MM.1S (cell line): ENCODE measurements at regions not wholly inside any gene's neighbourhood (a gene's known extent, or its start where the extent isn't known, plus 50 kb on each side); places are given as distances from the start of the nearest gene placed in this dataset.

Experiments used
- DNase-seq: peaks from one replicate; pipeline ENCODE4 v3.0.0-alpha.2; 2015
- H2AFZ ChIP-seq: fragments of 300-600 bp; sonication (generic); 2 replicates; pipeline ENCODE4 v1.6.0; 2016; ENCODE audit warnings: antibody characterized with exemption, low read length
- H3F3A ChIP-seq: fragments of 300-600 bp; sonication (generic); 2 replicates; pipeline ENCODE4 v1.6.1; 2016; ENCODE audit warnings: mild to moderate bottlenecking, antibody characterized with exemption, low read length, moderate library complexity, mixed read lengths; ENCODE audit not compliant: insufficient read depth
- H3K27ac ChIP-seq: fragments of 300-600 bp; sonication (generic); 2 replicates; pipeline ENCODE4 v1.5.1; 2016; ENCODE audit warnings: mild to moderate bottlenecking, low read length
- H3K27me3 ChIP-seq: fragments of 300-600 bp; sonication (generic); replicated peaks from 2 replicates; pipeline ENCODE4 v1.6.0; 2016; ENCODE audit warnings: low read length; ENCODE audit not compliant: insufficient read depth
- H3K36me3 ChIP-seq: fragments of 300-600 bp; sonication (generic); replicated peaks from 2 replicates; pipeline ENCODE4 v1.6.1; 2016; ENCODE audit warnings: mild to moderate bottlenecking, low read length, mixed read lengths; ENCODE audit not compliant: insufficient read depth
- H3K4me1 ChIP-seq: fragments of 300-600 bp; sonication (generic); 2 replicates; pipeline ENCODE4 v1.6.1; 2016; ENCODE audit warnings: low read length, mixed read lengths
- H3K4me2 ChIP-seq: fragments of 300-600 bp; sonication (generic); 2 replicates; pipeline ENCODE4 v1.6.0; 2016; ENCODE audit warnings: low read depth, low read length
- H3K4me3 ChIP-seq: fragments of 300-600 bp; sonication (generic); 2 replicates; pipeline ENCODE4 v1.5.1; 2016; ENCODE audit warnings: low read length, mixed read lengths
- H3K79me2 ChIP-seq: fragments of 300-600 bp; sonication (generic); 2 replicates; pipeline ENCODE4 v1.6.1; 2016; ENCODE audit warnings: mixed run types, low read length, mixed read lengths
- H3K9ac ChIP-seq: fragments of 300-600 bp; sonication (generic); 2 replicates; pipeline ENCODE4 v1.6.1; 2016; ENCODE audit warnings: low read length, mixed read lengths
- H3K9me2 ChIP-seq: fragments of 300-600 bp; sonication (generic); replicated peaks from 2 replicates; pipeline ENCODE4 v1.6.1; 2016; ENCODE audit warnings: mild to moderate bottlenecking, low read length, mixed read lengths; ENCODE audit not compliant: insufficient read depth
- H3K9me3 ChIP-seq: fragments of 300-600 bp; sonication (generic); replicated peaks from 2 replicates; pipeline ENCODE4 v1.6.1; 2016; ENCODE audit warnings: mild to moderate bottlenecking, low read length, mixed read lengths; ENCODE audit not compliant: insufficient read depth
- H4K20me1 ChIP-seq: fragments of 300-600 bp; sonication (generic); 2 replicates; pipeline ENCODE4 v1.6.1; 2016; ENCODE audit warnings: mild to moderate bottlenecking, low read length, moderate library complexity, mixed read lengths; ENCODE audit not compliant: insufficient read depth
- EZH2 ChIP-seq: fragments of 300-600 bp; sonication (generic); optimal IDR thresholded peaks from 2 replicates; pipeline ENCODE3; 2017; ENCODE audit warnings: low read depth, mild to moderate bottlenecking, antibody characterized with exemption, low read length, mixed read lengths
- EZH2phosphoT487 ChIP-seq: fragments of 300-600 bp; sonication (generic); IDR thresholded peaks from 2 replicates; pipeline ENCODE4 v1.6.1; 2018; ENCODE audit warnings: antibody characterized with exemption, low read length
- TF ChIP-seq, protein P1 (sequence below): fragments of 300-600 bp; sonication (generic); IDR thresholded peaks from 2 replicates; pipeline ENCODE4 v1.5.1; 2016; ENCODE audit warnings: antibody characterized with exemption, low read length, mixed read lengths

DNA sequence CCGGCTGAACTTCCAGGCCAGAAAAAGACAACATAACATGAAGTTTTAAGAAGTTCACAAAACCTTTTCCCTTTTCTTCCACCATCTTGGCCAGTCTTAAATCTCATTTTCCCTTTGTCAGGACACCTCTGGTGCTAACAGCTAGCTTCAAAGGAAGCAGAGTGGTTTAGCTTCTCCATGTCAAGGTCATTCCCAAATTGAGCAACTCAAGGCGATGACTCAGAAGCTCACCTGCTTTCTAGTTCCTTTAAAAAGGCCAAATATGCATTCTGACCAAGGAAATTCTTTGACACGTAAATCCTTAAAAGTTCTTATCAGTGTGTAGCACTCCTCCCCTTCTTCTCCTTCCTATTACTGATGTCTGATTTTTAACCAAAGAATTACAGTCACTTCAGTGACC lies 69.6 kb upstream of the VGLL2 start:
- Histone ChIP-seq H3K27ac (no peak overlapping the region), H3K9me2 (no peaks in the 10 kb centered on the region), H3F3A (no peaks in the 10 kb centered on the region), H3K27me3 (no peaks in the 10 kb centered on the region), H3K9me3 (no peaks in the 10 kb centered on the region), H3K9ac (no peak overlapping the region), H4K20me1 (no peaks in the 10 kb centered on the region), H2AFZ (no peak overlapping the region), H3K4me2 (no peak overlapping the region), H3K4me1 (no peaks in the 10 kb centered on the region), H3K79me2 (no peaks in the 10 kb centered on the region), H3K36me3 (no peaks in the 10 kb centered on the region), H3K4me3 (no peak overlapping the region)
- no peak for DNase-seq
- no peak for TF ChIP-seq EZH2
- TF ChIP-seq, protein P1, sequence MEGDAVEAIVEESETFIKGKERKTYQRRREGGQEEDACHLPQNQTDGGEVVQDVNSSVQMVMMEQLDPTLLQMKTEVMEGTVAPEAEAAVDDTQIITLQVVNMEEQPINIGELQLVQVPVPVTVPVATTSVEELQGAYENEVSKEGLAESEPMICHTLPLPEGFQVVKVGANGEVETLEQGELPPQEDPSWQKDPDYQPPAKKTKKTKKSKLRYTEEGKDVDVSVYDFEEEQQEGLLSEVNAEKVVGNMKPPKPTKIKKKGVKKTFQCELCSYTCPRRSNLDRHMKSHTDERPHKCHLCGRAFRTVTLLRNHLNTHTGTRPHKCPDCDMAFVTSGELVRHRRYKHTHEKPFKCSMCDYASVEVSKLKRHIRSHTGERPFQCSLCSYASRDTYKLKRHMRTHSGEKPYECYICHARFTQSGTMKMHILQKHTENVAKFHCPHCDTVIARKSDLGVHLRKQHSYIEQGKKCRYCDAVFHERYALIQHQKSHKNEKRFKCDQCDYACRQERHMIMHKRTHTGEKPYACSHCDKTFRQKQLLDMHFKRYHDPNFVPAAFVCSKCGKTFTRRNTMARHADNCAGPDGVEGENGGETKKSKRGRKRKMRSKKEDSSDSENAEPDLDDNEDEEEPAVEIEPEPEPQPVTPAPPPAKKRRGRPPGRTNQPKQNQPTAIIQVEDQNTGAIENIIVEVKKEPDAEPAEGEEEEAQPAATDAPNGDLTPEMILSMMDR, result no peak
- no peak for TF ChIP-seq EZH2phosphoT487

DNA sequence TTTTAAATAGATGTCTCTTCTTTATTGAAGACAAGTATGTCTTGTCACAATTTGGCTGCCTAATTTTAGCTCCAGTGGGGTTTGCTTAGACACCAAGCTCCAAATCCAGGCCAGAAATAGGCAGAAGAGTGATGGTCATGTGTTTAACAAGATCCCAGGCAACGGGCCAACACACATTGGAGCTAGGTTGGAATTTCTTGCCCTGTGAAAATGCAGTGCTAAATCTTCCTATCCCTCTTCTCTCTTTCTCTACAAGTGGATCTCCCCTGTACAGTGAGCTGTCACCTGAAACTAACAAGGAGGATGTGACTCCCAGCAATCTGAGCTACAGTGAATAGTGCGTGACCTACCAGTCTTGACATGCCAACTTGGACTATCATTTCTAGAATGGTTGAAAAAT lies 65.3 kb upstream of the VGLL2 start:
- Histone ChIP-seq H4K20me1 (no peaks in the 10 kb centered on the region), H3K9me2 (no peaks in the 10 kb centered on the region), H3K27me3 (no peaks in the 10 kb centered on the region), H3K9ac (no peak overlapping the region), H3F3A (no peaks in the 10 kb centered on the region), H3K9me3 (no peaks in the 10 kb centered on the region), H3K4me2 (no peak overlapping the region), H2AFZ (no peak overlapping the region), H3K4me3 (no peak overlapping the region), H3K36me3 (no peaks in the 10 kb centered on the region), H3K4me1 (no peaks in the 10 kb centered on the region), H3K27ac (no peak overlapping the region), H3K79me2 (no peaks in the 10 kb centered on the region)
- DNase-seq, result no peak
- TF ChIP-seq EZH2phosphoT487 (no peak), EZH2 (no peak)
- TF ChIP-seq, protein P1, result no peak

GRCh38 chr6:117204903-117205302 lies 60.5 kb upstream of the VGLL2 start:
- H3K27ac ChIP-seq, result no peak overlapping the region
- H3K27me3 ChIP-seq, result no peaks in the 10 kb centered on the region
- TF ChIP-seq EZH2phosphoT487 (no peak), EZH2 (no peak)
- TF ChIP-seq, protein P1, result no peak
- H3K79me2 ChIP-seq, result no peaks in the 10 kb centered on the region
- DNase-seq, result no peak
- H3K4me2 ChIP-seq, result no peak overlapping the region
- H3K36me3 ChIP-seq, result no peaks in the 10 kb centered on the region
- no peaks in the 10 kb centered on the region for H3K9me3 ChIP-seq
- no peaks in the 10 kb centered on the region for H3F3A ChIP-seq
- no peaks in the 10 kb centered on the region for H4K20me1 ChIP-seq
- no peak overlapping the region for H3K4me3 ChIP-seq
- no peaks in the 10 kb centered on the region for H3K4me1 ChIP-seq
- H3K9ac ChIP-seq, result no peak overlapping the region
- no peak overlapping the region for H2AFZ ChIP-seq
- H3K9me2 ChIP-seq, result no peaks in the 10 kb centered on the region
